ENCODE measurements at regions not wholly inside any gene's neighbourhood (a gene's known extent, or its start where the extent isn't known, plus 50 kb on each side); places are given as distances from the start of the nearest gene placed in this dataset.
"Not testable (repeated sequence)": the region's sequence is repeated elsewhere in the genome, so short reads cannot be mapped to it uniquely, and the experiment has no call there.

- Histone ChIP-seq H3K27me3 (ENCODE audit: control insufficient read depth, insufficient read depth, low read length) (no peaks in the 10 kb centered on the region), H2AK9ac (replicated peaks; ENCODE audit: low read depth, low read length, poor library complexity) (no peak overlapping the region), H3K4me2 (ENCODE audit: low read depth, low read length) (no peak overlapping the region), H3K9ac (ENCODE audit: low read depth, low read length) (no peak overlapping the region), H2AFZ (replicated peaks; ENCODE audit: low read length, poor library complexity) (no peak overlapping the region), H3K56ac (ENCODE audit: extremely low read depth, insufficient read depth, low read length) (no peak overlapping the region), H3K36me3 (ENCODE audit: control insufficient read depth, insufficient read depth, low read length) (no peaks in the 10 kb centered on the region), H4K8ac (ENCODE audit: low read depth in 2 of 2, low read length in 2 of 2) (no peak overlapping the region), H3K4ac (ENCODE audit: low read depth, low read length) (no peak overlapping the region), H3K23ac (ENCODE audit: low read depth, low read length) (no peak overlapping the region), H3K14ac (replicated peaks; ENCODE audit: low read depth, low read length) (no peak overlapping the region), H3K9me1 (ENCODE audit: insufficient read depth, low read length) (no peaks in the 10 kb centered on the region), H3K18ac (ENCODE audit: low read depth, low read length) (no peak overlapping the region), H2BK5ac (ENCODE audit: low read depth, low read length, poor library complexity, severe bottlenecking) (no peak overlapping the region), H3K79me1 (ENCODE audit: low read depth in 1 of 2, low read length in 2 of 2) (no peaks in the 10 kb centered on the region), H2BK15ac (ENCODE audit: low read depth, low read length) (no peak overlapping the region), H3K4me1 (ENCODE audit: control insufficient read depth, insufficient read depth, low read length) (no peaks in the 10 kb centered on the region), H4K5ac (ENCODE audit: low read depth, low read length) (no peak overlapping the region), H2BK20ac (ENCODE audit: low read depth, low read length) (no peak overlapping the region), H2BK120ac (ENCODE audit: low read depth, low read length) (no peak overlapping the region), H2AK5ac (ENCODE audit: low read depth, low read length) (no peak overlapping the region), H4K91ac (ENCODE audit: insufficient read depth, low read depth, low read length) (no peak overlapping the region), H3K9me3 (ENCODE audit: control insufficient read depth, insufficient read depth, low read length) (no peaks in the 10 kb centered on the region; the same call in 1 of the 2 replicates), H4K20me1 (ENCODE audit: insufficient read depth, low read length) (no peaks in the 10 kb centered on the region), H3K27ac (ENCODE audit: insufficient read depth, low read length) (no peak overlapping the region), H3K4me3 (ENCODE audit: insufficient read depth, low read depth, low read length) (no peak overlapping the region)
- no peak for TF ChIP-seq RCOR1 (IDR thresholded peaks at IDR 0.05; ENCODE audit: insufficient replicate concordance, low read length)
- ChIA-PET POLR2A (ENCODE audit: unreplicated experiment) (no interaction called here), CTCF (no interaction called here)
- intact Hi-C loops (cut with micrococcal nuclease) (no loop called here), dilution Hi-C loops (cut with HindIII; ENCODE audit: low sequenced_read_pairs, unreplicated experiment) (no loop called here), in situ Hi-C loops (cut with MboI; ENCODE audit: low sequenced_read_pairs) (no loop called here)
- no CpG with 5 or more reads among the region's 3 CpGs for WGBS, 2 experiments (ENCODE audit: extremely low coverage in 2 of 2, insufficient read length in 1 of 2)
- ATAC-seq (ENCODE audit: low read depth), result no peak
- no TSS peak for BruUV-seq (replicated peaks)
- no peak for DNase-seq
Measured at GRCh38 chr9:63728287-63728686, 1556.7 kb downstream of the FOXD4L5 start.

DNA sequence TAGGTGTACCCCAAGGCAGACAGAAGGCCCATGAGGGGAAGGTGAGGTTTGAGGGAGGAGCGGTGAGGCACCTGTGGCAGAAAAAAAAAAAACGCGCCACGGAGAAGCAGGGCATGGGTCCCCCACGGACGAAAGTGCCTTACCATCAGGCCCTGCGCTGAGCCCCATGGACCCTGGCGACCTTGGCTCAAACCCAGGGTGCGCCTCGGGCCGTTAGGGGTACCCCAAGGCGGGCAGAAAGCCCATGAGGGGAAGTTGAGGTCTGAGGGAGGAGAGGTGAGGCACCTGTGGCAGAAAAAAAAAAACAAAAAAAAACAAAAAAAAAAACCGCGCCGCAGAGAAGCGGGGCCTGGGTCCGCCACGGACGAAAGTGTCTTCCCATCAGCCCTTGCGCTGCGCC lies 1576.7 kb downstream of the FOXD4L5 start:
- H2BK20ac ChIP-seq (ENCODE audit: low read depth, low read length); H3K23ac ChIP-seq (ENCODE audit: low read depth, low read length); H3K4me2 ChIP-seq (ENCODE audit: low read depth, low read length); intact Hi-C loops (cut with micrococcal nuclease); H3K4me3 ChIP-seq (ENCODE audit: insufficient read depth, low read depth, low read length); H3K9me1 ChIP-seq (ENCODE audit: insufficient read depth, low read length); in situ Hi-C loops (cut with MboI; ENCODE audit: low sequenced_read_pairs); H3K56ac ChIP-seq (ENCODE audit: extremely low read depth, insufficient read depth, low read length); H4K5ac ChIP-seq (ENCODE audit: low read depth, low read length); DNase-seq; H3K4me1 ChIP-seq (ENCODE audit: control insufficient read depth, insufficient read depth, low read length); ATAC-seq (ENCODE audit: low read depth); H2AK9ac ChIP-seq (replicated peaks; ENCODE audit: low read depth, low read length, poor library complexity); BruUV-seq (replicated peaks); H4K20me1 ChIP-seq (ENCODE audit: insufficient read depth, low read length); H3K18ac ChIP-seq (ENCODE audit: low read depth, low read length); H3K9me3 ChIP-seq (ENCODE audit: control insufficient read depth, insufficient read depth, low read length); H2BK120ac ChIP-seq (ENCODE audit: low read depth, low read length); H3K79me1 ChIP-seq (ENCODE audit: low read depth in 1 of 2, low read length in 2 of 2); H3K36me3 ChIP-seq (ENCODE audit: control insufficient read depth, insufficient read depth, low read length); H3K14ac ChIP-seq (replicated peaks; ENCODE audit: low read depth, low read length); H4K91ac ChIP-seq (ENCODE audit: insufficient read depth, low read depth, low read length); H3K4ac ChIP-seq (ENCODE audit: low read depth, low read length); H2AFZ ChIP-seq (replicated peaks; ENCODE audit: low read length, poor library complexity); H3K9ac ChIP-seq (ENCODE audit: low read depth, low read length); H2AK5ac ChIP-seq (ENCODE audit: low read depth, low read length); CTCF ChIA-PET; H2BK5ac ChIP-seq (ENCODE audit: low read depth, low read length, poor library complexity, severe bottlenecking); H4K8ac ChIP-seq (ENCODE audit: low read depth in 2 of 2, low read length in 2 of 2); H3K27me3 ChIP-seq (ENCODE audit: control insufficient read depth, insufficient read depth, low read length); POLR2A ChIA-PET (ENCODE audit: unreplicated experiment); H2BK15ac ChIP-seq (ENCODE audit: low read depth, low read length); H3K27ac ChIP-seq (ENCODE audit: insufficient read depth, low read length); dilution Hi-C loops (cut with HindIII; ENCODE audit: low sequenced_read_pairs, unreplicated experiment): not testable (repeated sequence)
- WGBS, 2 experiments (ENCODE audit: extremely low coverage in 2 of 2, insufficient read length in 1 of 2), result no CpG with 5 or more reads among the region's 21 CpGs
